ENCODE measurements at regions not wholly inside any gene's neighbourhood (a gene's known extent, or its start where the extent isn't known, plus 50 kb on each side); places are given as distances from the start of the nearest gene placed in this dataset.

GRCh38 chr1:79388694-79389361 is 382.3 kb upstream of the ADGRL4 start:
- TF ChIP-seq CTCF (IDR thresholded peaks at IDR 0.05) (no peak), POLR2A (IDR thresholded peaks at IDR 0.05) (no peak), POLR2AphosphoS5 (IDR thresholded peaks at IDR 0.05) (no peak)

All from sigmoid colon (tissue), 4 donors.